ENCODE measurements at regions not wholly inside any gene's neighbourhood (a gene's known extent, or its start where the extent isn't known, plus 50 kb on each side); places are given as distances from the start of the nearest gene placed in this dataset.

- no peaks in the 10 kb centered on the region for H3K9me3 ChIP-seq (ENCODE audit: low read depth, low read length)
These were observed 532.8 kb downstream of the UQCRFS1 start for GRCh38 chr19:28680111-28680510.

GRCh38 chr19:28670836-28671235 is 542.1 kb downstream of the UQCRFS1 start:
- H3K9me3 ChIP-seq (ENCODE audit: low read depth, low read length): peaks cover 5% of the 10 kb centered on the region
- H3K27me3 ChIP-seq (ENCODE audit: insufficient read depth, low read length): no peaks in the 10 kb centered on the region
- H3K4me3 ChIP-seq (ENCODE audit: low read length): no peak overlapping the region
- no peaks in the 10 kb centered on the region for H3K4me1 ChIP-seq (ENCODE audit: insufficient read depth, low read length)

More at GRCh38 chr19:28680111-28680510, 532.8 kb downstream of the UQCRFS1 start:
- Histone ChIP-seq H3K4me1 (ENCODE audit: insufficient read depth, low read length) (no peaks in the 10 kb centered on the region), H3K27me3 (ENCODE audit: insufficient read depth, low read length) (no peaks in the 10 kb centered on the region), H3K4me3 (ENCODE audit: low read length) (no peak overlapping the region)

- no peak overlapping the region for H3K4me3 ChIP-seq (ENCODE audit: low read length)
- peaks cover 5% of the 10 kb centered on the region for H3K9me3 ChIP-seq (ENCODE audit: low read depth, low read length)
- H3K4me1 ChIP-seq (ENCODE audit: insufficient read depth, low read length): no peaks in the 10 kb centered on the region
- no peaks in the 10 kb centered on the region for H3K27me3 ChIP-seq (ENCODE audit: insufficient read depth, low read length)
These were observed 543.1 kb downstream of the UQCRFS1 start for GRCh38 chr19:28669804-28670203.

GRCh38 chr19:28667348-28667977 is 545.5 kb downstream of the UQCRFS1 start:
- no peaks in the 10 kb centered on the region for H3K9me3 ChIP-seq (ENCODE audit: low read depth, low read length)
- no peaks in the 10 kb centered on the region for H3K27me3 ChIP-seq (ENCODE audit: insufficient read depth, low read length)
- no peaks in the 10 kb centered on the region for H3K4me1 ChIP-seq (ENCODE audit: insufficient read depth, low read length)
- H3K4me3 ChIP-seq (ENCODE audit: low read length): no peak overlapping the region

GRCh38 chr19:28665748-28666147 is 547.2 kb downstream of the UQCRFS1 start:
- no peak overlapping the region for H3K4me3 ChIP-seq (ENCODE audit: low read length)
- H3K9me3 ChIP-seq (ENCODE audit: low read depth, low read length): no peaks in the 10 kb centered on the region
- H3K27me3 ChIP-seq (ENCODE audit: insufficient read depth, low read length): no peaks in the 10 kb centered on the region
- H3K4me1 ChIP-seq (ENCODE audit: insufficient read depth, low read length): no peaks in the 10 kb centered on the region

- no peak overlapping the region for H3K4me3 ChIP-seq (ENCODE audit: low read length)
- no peaks in the 10 kb centered on the region for H3K27me3 ChIP-seq (ENCODE audit: insufficient read depth, low read length)
- no peaks in the 10 kb centered on the region for H3K4me1 ChIP-seq (ENCODE audit: insufficient read depth, low read length)
- H3K9me3 ChIP-seq (ENCODE audit: low read depth, low read length): no peaks in the 10 kb centered on the region
These were observed 556.3 kb downstream of the UQCRFS1 start for GRCh38 chr19:28656644-28657043.

- Histone ChIP-seq H3K4me3 (ENCODE audit: low read length) (no peak overlapping the region), H3K27me3 (ENCODE audit: insufficient read depth, low read length) (no peaks in the 10 kb centered on the region), H3K9me3 (ENCODE audit: low read depth, low read length) (no peaks in the 10 kb centered on the region), H3K4me1 (ENCODE audit: insufficient read depth, low read length) (no peaks in the 10 kb centered on the region)
These were observed 557.9 kb downstream of the UQCRFS1 start for GRCh38 chr19:28655054-28655453.

GRCh38 chr19:28652765-28653164 is 560.2 kb downstream of the UQCRFS1 start:
- Histone ChIP-seq H3K4me3 (ENCODE audit: low read length) (no peak overlapping the region), H3K4me1 (ENCODE audit: insufficient read depth, low read length) (no peaks in the 10 kb centered on the region), H3K27me3 (ENCODE audit: insufficient read depth, low read length) (no peaks in the 10 kb centered on the region), H3K9me3 (ENCODE audit: low read depth, low read length) (no peaks in the 10 kb centered on the region)

- Histone ChIP-seq H3K27me3 (ENCODE audit: insufficient read depth, low read length) (no peaks in the 10 kb centered on the region), H3K9me3 (ENCODE audit: low read depth, low read length) (no peaks in the 10 kb centered on the region), H3K4me3 (ENCODE audit: low read length) (no peak overlapping the region), H3K4me1 (ENCODE audit: insufficient read depth, low read length) (no peaks in the 10 kb centered on the region)
These were observed 566.3 kb downstream of the UQCRFS1 start for GRCh38 chr19:28646629-28647028.

- Histone ChIP-seq H3K4me3 (ENCODE audit: low read length) (no peak overlapping the region), H3K9me3 (ENCODE audit: low read depth, low read length) (no peaks in the 10 kb centered on the region), H3K4me1 (ENCODE audit: insufficient read depth, low read length) (no peaks in the 10 kb centered on the region), H3K27me3 (ENCODE audit: insufficient read depth, low read length) (no peaks in the 10 kb centered on the region)
These were observed 568.7 kb downstream of the UQCRFS1 start for GRCh38 chr19:28644169-28644775.

- no peaks in the 10 kb centered on the region for H3K4me1 ChIP-seq (ENCODE audit: insufficient read depth, low read length)
- no peaks in the 10 kb centered on the region for H3K27me3 ChIP-seq (ENCODE audit: insufficient read depth, low read length)
- no peaks in the 10 kb centered on the region for H3K9me3 ChIP-seq (ENCODE audit: low read depth, low read length)
- H3K4me3 ChIP-seq (ENCODE audit: low read length): no peak overlapping the region
These were observed 569.9 kb downstream of the UQCRFS1 start for GRCh38 chr19:28642787-28643683.

GRCh38 chr19:28641395-28641794 is 571.6 kb downstream of the UQCRFS1 start:
- Histone ChIP-seq H3K4me3 (ENCODE audit: low read length) (no peak overlapping the region), H3K9me3 (ENCODE audit: low read depth, low read length) (no peaks in the 10 kb centered on the region), H3K4me1 (ENCODE audit: insufficient read depth, low read length) (no peaks in the 10 kb centered on the region), H3K27me3 (ENCODE audit: insufficient read depth, low read length) (no peaks in the 10 kb centered on the region)

GRCh38 chr19:28640506-28640905 is 572.4 kb downstream of the UQCRFS1 start:
- H3K4me3 ChIP-seq (ENCODE audit: low read length): no peak overlapping the region
- no peaks in the 10 kb centered on the region for H3K4me1 ChIP-seq (ENCODE audit: insufficient read depth, low read length)
- no peaks in the 10 kb centered on the region for H3K9me3 ChIP-seq (ENCODE audit: low read depth, low read length)
- no peaks in the 10 kb centered on the region for H3K27me3 ChIP-seq (ENCODE audit: insufficient read depth, low read length)

GRCh38 chr19:28638445-28638844 is 574.5 kb downstream of the UQCRFS1 start:
- H3K27me3 ChIP-seq (ENCODE audit: insufficient read depth, low read length): no peaks in the 10 kb centered on the region
- no peaks in the 10 kb centered on the region for H3K4me1 ChIP-seq (ENCODE audit: insufficient read depth, low read length)
- H3K4me3 ChIP-seq (ENCODE audit: low read length): no peak overlapping the region
- H3K9me3 ChIP-seq (ENCODE audit: low read depth, low read length): no peaks in the 10 kb centered on the region

- Histone ChIP-seq H3K4me3 (ENCODE audit: low read length) (no peak overlapping the region), H3K4me1 (ENCODE audit: insufficient read depth, low read length) (no peaks in the 10 kb centered on the region), H3K9me3 (ENCODE audit: low read depth, low read length) (no peaks in the 10 kb centered on the region), H3K27me3 (ENCODE audit: insufficient read depth, low read length) (no peaks in the 10 kb centered on the region)
These were observed 576.2 kb downstream of the UQCRFS1 start for GRCh38 chr19:28636706-28637105.

Measured in mononuclear cell (primary cell).